ENCODE measurements at regions not wholly inside any gene's neighbourhood (a gene's known extent, or its start where the extent isn't known, plus 50 kb on each side); places are given as distances from the start of the nearest gene placed in this dataset.

DNA sequence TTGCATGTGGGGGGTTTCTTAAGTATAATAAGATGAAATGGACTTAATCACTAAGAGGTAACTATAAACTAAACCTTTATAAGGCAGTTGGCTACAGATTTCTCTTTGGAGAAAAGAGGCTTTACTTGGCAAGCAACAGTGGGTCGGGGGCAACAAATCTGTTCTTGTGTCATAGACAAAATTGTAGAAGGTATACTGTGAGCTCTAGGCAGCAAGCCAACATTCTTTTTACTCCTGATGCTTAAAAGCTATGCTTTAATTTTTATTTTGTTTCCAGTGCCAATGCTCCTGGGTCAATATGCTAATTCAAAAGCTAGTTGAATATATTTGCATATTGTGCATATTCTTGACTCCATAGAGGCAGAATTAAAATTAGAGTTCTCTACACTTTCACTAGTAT is 495.4 kb downstream of the BTBD3 start:
- 69% methylated on average over 1 of the region's 1 CpG for WGBS
- no peak for TF ChIP-seq EGR1 (IDR thresholded peaks at IDR 0.05; ENCODE audit: low read depth in 2 of 2)
- no peak for TF ChIP-seq YY1 (IDR thresholded peaks at IDR 0.05)
- TF ChIP-seq FOXA2 (IDR thresholded peaks at IDR 0.05) = no peak
- TF ChIP-seq JUND (IDR thresholded peaks at IDR 0.05) = no peak
- no peak for TF ChIP-seq SP1 (IDR thresholded peaks at IDR 0.05)
- TF ChIP-seq GABPA (IDR thresholded peaks at IDR 0.05 in 1 of 2, conservative IDR thresholded peaks at IDR 0.05 in 1 of 2) = no peak
- TF ChIP-seq NR2F2 (IDR thresholded peaks at IDR 0.05) = no peak
- TF ChIP-seq, protein P1, sequence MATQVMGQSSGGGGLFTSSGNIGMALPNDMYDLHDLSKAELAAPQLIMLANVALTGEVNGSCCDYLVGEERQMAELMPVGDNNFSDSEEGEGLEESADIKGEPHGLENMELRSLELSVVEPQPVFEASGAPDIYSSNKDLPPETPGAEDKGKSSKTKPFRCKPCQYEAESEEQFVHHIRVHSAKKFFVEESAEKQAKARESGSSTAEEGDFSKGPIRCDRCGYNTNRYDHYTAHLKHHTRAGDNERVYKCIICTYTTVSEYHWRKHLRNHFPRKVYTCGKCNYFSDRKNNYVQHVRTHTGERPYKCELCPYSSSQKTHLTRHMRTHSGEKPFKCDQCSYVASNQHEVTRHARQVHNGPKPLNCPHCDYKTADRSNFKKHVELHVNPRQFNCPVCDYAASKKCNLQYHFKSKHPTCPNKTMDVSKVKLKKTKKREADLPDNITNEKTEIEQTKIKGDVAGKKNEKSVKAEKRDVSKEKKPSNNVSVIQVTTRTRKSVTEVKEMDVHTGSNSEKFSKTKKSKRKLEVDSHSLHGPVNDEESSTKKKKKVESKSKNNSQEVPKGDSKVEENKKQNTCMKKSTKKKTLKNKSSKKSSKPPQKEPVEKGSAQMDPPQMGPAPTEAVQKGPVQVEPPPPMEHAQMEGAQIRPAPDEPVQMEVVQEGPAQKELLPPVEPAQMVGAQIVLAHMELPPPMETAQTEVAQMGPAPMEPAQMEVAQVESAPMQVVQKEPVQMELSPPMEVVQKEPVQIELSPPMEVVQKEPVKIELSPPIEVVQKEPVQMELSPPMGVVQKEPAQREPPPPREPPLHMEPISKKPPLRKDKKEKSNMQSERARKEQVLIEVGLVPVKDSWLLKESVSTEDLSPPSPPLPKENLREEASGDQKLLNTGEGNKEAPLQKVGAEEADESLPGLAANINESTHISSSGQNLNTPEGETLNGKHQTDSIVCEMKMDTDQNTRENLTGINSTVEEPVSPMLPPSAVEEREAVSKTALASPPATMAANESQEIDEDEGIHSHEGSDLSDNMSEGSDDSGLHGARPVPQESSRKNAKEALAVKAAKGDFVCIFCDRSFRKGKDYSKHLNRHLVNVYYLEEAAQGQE (IDR thresholded peaks at IDR 0.05) = no peak
- TF ChIP-seq HNF4A (conservative IDR thresholded peaks at IDR 0.05) = no peak
- no peak for TF ChIP-seq RAD21 (IDR thresholded peaks at IDR 0.05)
- no peak for TF ChIP-seq RXRA (IDR thresholded peaks at IDR 0.05)
- TF ChIP-seq HNF4G (IDR thresholded peaks at IDR 0.05) = no peak
- TF ChIP-seq, protein P2, sequence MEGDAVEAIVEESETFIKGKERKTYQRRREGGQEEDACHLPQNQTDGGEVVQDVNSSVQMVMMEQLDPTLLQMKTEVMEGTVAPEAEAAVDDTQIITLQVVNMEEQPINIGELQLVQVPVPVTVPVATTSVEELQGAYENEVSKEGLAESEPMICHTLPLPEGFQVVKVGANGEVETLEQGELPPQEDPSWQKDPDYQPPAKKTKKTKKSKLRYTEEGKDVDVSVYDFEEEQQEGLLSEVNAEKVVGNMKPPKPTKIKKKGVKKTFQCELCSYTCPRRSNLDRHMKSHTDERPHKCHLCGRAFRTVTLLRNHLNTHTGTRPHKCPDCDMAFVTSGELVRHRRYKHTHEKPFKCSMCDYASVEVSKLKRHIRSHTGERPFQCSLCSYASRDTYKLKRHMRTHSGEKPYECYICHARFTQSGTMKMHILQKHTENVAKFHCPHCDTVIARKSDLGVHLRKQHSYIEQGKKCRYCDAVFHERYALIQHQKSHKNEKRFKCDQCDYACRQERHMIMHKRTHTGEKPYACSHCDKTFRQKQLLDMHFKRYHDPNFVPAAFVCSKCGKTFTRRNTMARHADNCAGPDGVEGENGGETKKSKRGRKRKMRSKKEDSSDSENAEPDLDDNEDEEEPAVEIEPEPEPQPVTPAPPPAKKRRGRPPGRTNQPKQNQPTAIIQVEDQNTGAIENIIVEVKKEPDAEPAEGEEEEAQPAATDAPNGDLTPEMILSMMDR (IDR thresholded peaks at IDR 0.05; ENCODE audit: low read depth, low read length, missing input control) = no peak
- TF ChIP-seq FOXA1 (IDR thresholded peaks at IDR 0.05) = no peak
- TF ChIP-seq, protein P3, sequence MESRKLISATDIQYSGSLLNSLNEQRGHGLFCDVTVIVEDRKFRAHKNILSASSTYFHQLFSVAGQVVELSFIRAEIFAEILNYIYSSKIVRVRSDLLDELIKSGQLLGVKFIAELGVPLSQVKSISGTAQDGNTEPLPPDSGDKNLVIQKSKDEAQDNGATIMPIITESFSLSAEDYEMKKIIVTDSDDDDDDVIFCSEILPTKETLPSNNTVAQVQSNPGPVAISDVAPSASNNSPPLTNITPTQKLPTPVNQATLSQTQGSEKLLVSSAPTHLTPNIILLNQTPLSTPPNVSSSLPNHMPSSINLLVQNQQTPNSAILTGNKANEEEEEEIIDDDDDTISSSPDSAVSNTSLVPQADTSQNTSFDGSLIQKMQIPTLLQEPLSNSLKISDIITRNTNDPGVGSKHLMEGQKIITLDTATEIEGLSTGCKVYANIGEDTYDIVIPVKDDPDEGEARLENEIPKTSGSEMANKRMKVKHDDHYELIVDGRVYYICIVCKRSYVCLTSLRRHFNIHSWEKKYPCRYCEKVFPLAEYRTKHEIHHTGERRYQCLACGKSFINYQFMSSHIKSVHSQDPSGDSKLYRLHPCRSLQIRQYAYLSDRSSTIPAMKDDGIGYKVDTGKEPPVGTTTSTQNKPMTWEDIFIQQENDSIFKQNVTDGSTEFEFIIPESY (IDR thresholded peaks at IDR 0.05) = no peak
- no peak overlapping the region for H3K9ac ChIP-seq (ENCODE audit: low read depth in 1 of 2, low read length in 2 of 2)
- no peak for DNase-seq (ENCODE audit: low spot score)
- no peaks in the 10 kb centered on the region for H3K36me3 ChIP-seq (ENCODE audit: control insufficient read depth in 4 of 4, insufficient read depth in 3 of 4, low read depth in 1 of 4, low read length in 3 of 4)
- H3K4me1 ChIP-seq (ENCODE audit: control insufficient read depth in 4 of 4, insufficient read depth in 4 of 4, low read length in 3 of 4) = no peaks in the 10 kb centered on the region
- peaks cover 0 to 6% (median 1%) of the 10 kb centered on the region in 4 donors for H3K9me3 ChIP-seq (ENCODE audit: control insufficient read depth in 4 of 4, low read length in 3 of 4)
- H3K27ac ChIP-seq (ENCODE audit: low read depth in 1 of 2, low read length in 2 of 2) = no peak overlapping the region
- H3K27me3 ChIP-seq (ENCODE audit: control insufficient read depth in 4 of 4, insufficient read depth in 4 of 4, low read length in 3 of 4) = no peaks in the 10 kb centered on the region
- H3K4me3 ChIP-seq (ENCODE audit: low read depth in 1 of 3, low read length in 3 of 3) = no peak overlapping the region

DNA sequence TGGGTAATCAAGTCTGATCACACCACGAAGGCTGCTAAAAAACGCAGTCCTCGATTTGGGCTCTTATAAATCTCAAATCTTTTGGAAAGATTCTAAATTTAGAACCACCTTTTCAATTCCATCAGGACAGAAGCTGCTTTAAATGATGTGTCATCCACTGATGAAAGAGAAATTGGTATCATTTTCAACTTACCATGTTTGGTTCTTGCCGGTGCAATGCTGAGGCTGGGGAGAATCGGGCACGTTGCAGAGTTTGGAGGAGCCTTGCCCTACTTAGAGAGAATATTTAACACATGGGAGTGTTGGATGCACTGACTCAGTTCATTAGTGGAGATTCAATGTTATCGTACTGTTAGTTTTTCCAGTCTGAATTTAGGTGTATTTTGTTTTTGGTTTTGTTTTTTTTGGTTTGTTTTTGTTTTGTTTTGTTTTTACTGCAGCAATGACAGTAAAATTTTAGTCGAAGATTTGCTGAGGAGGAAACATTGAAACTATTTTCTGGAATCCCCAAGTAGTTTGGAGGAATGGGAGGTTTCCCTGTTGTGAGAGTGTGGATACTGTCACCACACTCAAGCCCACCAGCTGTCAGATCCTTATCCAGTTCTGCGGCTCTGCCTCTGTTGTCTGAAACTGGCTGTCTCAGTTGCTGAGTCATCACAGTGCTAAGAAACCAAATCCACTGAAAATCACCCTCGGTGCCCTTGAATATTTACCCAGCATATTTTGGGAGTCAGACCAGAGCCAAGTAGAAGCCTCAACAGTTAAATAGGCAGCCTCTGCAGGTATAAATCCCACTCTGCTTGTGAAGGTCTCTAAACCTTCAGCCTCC is 497.0 kb downstream of the BTBD3 start:
- no peak for DNase-seq (ENCODE audit: low spot score)
- Histone ChIP-seq H3K4me3 (ENCODE audit: low read depth in 1 of 3, low read length in 3 of 3) (no peak overlapping the region), H3K27ac (ENCODE audit: low read depth in 1 of 2, low read length in 2 of 2) (no peak overlapping the region), H3K9me3 (ENCODE audit: control insufficient read depth in 4 of 4, low read length in 3 of 4) (peaks cover 0 to 2% (median 0%) of the 10 kb centered on the region in 4 donors), H3K9ac (ENCODE audit: low read depth in 1 of 2, low read length in 2 of 2) (no peak overlapping the region), H3K36me3 (ENCODE audit: control insufficient read depth in 4 of 4, insufficient read depth in 3 of 4, low read depth in 1 of 4, low read length in 3 of 4) (no peaks in the 10 kb centered on the region), H3K27me3 (ENCODE audit: control insufficient read depth in 4 of 4, insufficient read depth in 4 of 4, low read length in 3 of 4) (no peaks in the 10 kb centered on the region), H3K4me1 (ENCODE audit: control insufficient read depth in 4 of 4, insufficient read depth in 4 of 4, low read length in 3 of 4) (no peaks in the 10 kb centered on the region)
- 71% methylated on average over 10 of the region's 10 CpGs for WGBS
- TF ChIP-seq EGR1 (IDR thresholded peaks at IDR 0.05; ENCODE audit: low read depth in 2 of 2) = no peak
- TF ChIP-seq, protein P4, sequence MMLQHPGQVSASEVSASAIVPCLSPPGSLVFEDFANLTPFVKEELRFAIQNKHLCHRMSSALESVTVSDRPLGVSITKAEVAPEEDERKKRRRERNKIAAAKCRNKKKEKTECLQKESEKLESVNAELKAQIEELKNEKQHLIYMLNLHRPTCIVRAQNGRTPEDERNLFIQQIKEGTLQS (IDR thresholded peaks at IDR 0.05) = no peak
- no peak for TF ChIP-seq HNF4A (conservative IDR thresholded peaks at IDR 0.05)
- TF ChIP-seq TAF1 (conservative IDR thresholded peaks at IDR 0.05) = no peak
- no peak for TF ChIP-seq NR2F2 (IDR thresholded peaks at IDR 0.05)
- no peak for TF ChIP-seq FOXA1 (IDR thresholded peaks at IDR 0.05)
- TF ChIP-seq, protein P1 (IDR thresholded peaks at IDR 0.05) = no peak
- TF ChIP-seq YY1 (IDR thresholded peaks at IDR 0.05) = no peak
- TF ChIP-seq, protein P3 (IDR thresholded peaks at IDR 0.05) = no peak
